GM03348 (cell line): ENCODE measurements at regions not wholly inside any gene's neighbourhood (a gene's known extent, or its start where the extent isn't known, plus 50 kb on each side); places are given as distances from the start of the nearest gene placed in this dataset.
"Not testable (repeated sequence)": the region's sequence is repeated elsewhere in the genome, so short reads cannot be mapped to it uniquely, and the experiment has no call there.

ENCODE experiments used
- DNase-seq: peaks from one replicate; pipeline ENCODE4 v3.0.0; 2012; ENCODE audit warnings: low spot score

GRCh38 chr4:12692815-12693214 lies 791.3 kb downstream of the RAB28 start:
- DNase-seq: no peak

GRCh38 chr4:12691168-12691567 lies 793.0 kb downstream of the RAB28 start:
- DNase-seq: no peak

GRCh38 chr4:12689457-12689856 lies 794.7 kb downstream of the RAB28 start:
- no peak for DNase-seq

DNA sequence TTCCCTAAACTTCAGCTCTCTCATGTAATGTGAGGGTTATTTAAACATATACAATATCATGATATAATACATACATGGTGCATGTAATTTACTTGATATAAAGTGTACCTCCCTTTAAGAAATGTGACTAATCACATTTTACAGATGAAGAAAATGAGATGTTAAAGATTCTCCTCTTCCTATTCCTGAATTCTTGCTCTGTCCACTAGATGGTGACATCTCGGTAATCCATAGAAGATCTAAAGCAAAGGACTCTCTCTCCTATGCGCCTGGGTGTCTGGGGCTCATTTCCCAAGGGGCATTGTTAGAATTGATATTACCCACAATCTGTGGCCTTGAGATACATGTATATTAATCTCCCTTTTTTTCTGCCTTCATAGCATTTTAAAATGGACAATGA lies 804.9 kb downstream of the RAB28 start:
- DNase-seq: no peak

DNA sequence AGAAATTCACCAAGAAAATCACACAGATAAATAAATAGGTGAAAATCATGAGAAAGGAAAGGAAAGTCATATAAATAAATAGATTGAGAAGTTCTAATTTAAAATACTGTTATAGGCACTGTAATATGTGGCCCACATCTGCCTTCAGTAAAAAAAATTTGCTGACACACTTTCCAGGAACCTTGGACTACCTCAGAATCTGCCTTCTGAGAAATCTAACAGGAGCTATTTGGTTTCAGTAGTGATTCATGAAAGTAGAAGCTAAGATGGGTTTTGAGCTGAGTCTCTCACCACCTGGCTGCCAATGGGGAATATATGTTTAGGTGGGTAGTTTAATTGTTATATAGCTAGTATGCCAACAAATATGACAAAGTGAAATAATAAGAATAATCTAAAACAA lies 810.0 kb downstream of the RAB28 start:
- DNase-seq: no peak

DNA sequence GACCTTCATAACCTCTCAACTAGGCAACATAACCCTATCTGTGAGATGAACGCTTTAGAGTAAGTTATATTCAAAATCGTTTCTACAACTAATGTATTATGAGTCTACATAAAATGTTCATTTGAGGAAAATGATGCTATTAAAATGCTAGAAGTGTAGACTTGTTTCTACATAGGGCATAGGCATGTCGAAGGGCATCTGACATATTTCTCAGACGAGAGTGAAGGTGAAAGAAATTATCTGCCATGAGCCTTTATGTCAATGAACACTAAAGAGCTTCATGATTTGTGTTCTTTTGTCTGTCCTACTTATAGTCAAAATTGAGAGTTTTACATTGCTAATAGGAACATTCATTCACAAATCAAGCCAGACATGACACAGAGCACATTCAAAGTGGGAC lies 811.8 kb downstream of the RAB28 start:
- DNase-seq: no peak

DNA sequence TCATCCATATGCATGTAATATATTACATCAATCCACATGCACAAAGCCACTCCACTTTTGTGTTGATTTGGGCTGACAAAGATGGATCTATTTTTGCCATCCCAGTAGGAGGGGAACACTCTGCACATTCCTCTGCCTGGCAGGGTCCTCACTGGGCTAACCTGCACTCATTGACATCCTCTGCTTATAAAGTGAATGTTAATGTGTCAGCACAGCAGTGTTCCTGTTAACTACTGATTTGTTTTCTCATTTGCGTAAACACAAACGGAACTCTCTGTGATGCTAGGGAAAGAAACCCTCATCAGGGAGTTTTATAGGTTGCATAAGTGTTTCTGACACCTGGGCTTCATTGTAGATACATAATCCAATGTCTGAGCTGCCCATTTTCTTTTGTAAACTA lies 826.0 kb downstream of the RAB28 start:
- DNase-seq: no peak

DNA sequence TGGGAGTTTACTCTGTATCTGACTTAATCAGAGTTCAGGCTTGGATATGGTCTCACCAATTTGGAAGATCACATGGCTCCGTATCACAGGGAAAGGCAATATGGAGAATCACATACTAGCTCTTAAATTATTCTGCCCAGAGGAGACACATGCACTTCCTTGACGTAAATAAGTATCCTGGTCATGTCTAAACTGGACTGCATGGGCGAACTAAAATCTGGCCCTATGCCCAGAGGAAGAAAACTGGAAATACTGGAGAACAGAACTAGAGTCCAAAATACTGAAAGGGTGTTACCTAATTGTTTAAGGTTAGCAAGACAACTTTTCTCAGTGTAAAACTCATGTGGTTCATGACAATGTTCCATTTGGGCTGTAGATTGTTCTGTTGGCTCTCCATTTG lies 832.3 kb downstream of the RAB28 start:
- DNase-seq: no peak

- DNase-seq: no peak
Measured at GRCh38 chr4:12645732-12646131, 838.4 kb downstream of the RAB28 start.

DNA sequence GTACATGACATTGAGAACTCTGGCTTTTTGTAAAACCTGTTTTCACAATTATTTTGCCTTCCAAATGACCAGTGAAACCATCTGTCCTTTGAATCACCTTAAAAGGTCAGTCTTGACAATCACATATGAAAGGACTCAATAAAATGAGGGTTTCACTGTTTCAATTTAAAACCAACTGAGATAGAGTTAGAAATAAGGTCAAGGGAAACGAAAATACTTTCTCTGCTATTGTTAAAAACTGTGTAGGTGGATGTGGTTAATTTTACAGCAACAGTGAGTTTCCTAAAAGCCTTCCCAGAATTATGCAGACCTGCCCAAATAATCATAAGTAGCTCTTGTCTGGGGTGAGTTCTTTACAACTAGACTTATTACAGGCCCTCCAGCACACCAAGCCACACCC lies 839.9 kb downstream of the RAB28 start:
- DNase-seq: no peak

DNA sequence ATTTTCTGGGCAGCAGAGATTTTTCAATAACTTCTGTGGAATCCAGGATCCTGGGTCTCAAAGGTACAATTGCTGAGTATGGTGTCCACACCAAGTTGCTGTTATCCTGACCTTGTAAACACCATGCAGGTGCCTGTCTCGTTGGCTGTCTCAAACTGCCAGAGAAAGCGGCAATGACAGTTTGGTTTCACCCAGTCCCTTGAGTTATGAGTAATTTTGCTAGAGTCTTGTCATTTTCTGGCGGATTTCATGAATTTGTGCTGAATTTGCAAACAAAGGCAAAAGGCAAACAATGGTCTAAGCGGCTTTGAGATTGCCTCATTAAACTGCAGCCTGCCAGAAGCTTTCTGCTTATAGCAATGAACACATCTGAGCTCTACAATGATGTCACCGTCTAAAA lies 847.9 kb downstream of the RAB28 start:
- no peak for DNase-seq

GRCh38 chr4:12635629-12636028 lies 848.5 kb downstream of the RAB28 start:
- DNase-seq: no peak

- peak; percentile 59 for DNase-seq
Measured at GRCh38 chr4:12633053-12633651, 851.0 kb downstream of the RAB28 start.

GRCh38 chr4:12615822-12616221 lies 868.3 kb downstream of the RAB28 start:
- no peak for DNase-seq

- DNase-seq: no peak
Measured at GRCh38 chr4:12612876-12613275, 871.3 kb downstream of the RAB28 start.

DNA sequence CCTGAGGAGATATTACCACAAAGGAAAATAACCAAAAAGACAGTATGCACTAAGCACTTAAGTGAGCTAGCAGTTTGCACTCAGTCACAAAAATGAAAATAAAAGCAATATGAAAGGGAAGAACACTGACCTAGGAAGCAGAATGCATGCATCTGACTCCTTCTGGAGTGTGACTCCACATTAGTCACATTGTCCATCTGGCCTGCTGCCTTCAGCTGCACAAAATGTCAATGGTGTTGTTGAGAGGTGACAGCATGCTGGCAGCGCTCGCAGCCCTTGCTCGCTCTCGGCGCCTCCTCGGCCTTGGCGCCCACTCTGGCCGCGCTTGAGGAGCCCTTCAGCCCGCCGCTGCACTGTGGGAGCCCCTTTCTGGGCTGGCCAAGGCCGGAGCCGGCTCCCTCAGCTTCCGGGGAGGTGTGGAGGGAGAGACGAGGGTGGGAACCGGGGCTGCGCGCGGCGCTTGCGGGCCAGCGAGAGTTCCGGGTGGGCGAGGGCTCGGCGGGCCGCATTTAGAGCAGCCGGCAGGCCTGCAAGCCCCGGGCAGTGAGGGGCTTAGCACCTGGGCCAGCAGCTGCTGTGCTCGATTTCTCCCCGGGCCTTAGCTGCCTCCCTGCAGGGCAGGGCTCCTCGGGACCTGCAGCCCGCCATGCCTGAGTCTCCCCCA lies 874.8 kb downstream of the RAB28 start:
- DNase-seq: not testable (repeated sequence)

- DNase-seq: no peak
Measured at GRCh38 chr4:12595986-12596385, 888.2 kb downstream of the RAB28 start.

DNA sequence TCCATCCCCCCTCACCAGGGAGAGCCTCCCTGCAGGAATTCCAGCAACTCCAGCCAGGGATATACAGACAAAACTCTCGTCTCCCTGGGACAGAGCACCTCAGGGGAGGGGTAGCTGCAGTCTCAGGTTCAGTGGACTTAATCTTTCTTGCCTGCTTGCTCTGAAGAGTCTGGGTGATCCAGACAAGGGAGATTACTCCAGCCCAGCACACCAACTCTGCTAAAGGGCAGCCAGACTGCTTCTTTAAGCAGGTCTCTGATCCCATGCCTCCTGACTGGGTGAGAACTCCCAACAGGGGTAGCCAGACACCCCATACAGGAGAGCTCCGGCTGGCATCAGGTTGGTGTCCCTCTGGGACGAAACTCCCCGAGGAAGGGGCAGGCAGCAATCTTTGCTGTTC lies 888.7 kb downstream of the RAB28 start:
- no peak for DNase-seq

DNA sequence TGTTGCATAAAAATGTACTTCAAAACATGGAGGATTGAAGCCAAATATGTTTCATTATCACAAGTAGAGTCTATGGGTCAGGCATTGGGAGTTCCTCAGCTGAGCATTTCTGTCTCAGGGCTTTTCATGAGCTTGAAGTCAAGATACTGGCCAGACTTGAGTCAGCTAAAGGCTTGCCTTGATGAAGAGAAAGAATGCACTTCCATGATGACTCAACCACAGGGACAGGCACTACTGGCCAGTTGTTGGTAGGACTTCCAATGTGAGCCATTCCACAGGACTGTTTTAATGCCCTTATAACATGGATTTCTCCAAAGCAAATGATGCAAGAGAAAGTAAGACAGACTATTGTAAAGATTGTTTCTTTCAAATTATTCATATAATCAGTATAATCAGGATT lies 895.6 kb downstream of the RAB28 start:
- DNase-seq: no peak

DNA sequence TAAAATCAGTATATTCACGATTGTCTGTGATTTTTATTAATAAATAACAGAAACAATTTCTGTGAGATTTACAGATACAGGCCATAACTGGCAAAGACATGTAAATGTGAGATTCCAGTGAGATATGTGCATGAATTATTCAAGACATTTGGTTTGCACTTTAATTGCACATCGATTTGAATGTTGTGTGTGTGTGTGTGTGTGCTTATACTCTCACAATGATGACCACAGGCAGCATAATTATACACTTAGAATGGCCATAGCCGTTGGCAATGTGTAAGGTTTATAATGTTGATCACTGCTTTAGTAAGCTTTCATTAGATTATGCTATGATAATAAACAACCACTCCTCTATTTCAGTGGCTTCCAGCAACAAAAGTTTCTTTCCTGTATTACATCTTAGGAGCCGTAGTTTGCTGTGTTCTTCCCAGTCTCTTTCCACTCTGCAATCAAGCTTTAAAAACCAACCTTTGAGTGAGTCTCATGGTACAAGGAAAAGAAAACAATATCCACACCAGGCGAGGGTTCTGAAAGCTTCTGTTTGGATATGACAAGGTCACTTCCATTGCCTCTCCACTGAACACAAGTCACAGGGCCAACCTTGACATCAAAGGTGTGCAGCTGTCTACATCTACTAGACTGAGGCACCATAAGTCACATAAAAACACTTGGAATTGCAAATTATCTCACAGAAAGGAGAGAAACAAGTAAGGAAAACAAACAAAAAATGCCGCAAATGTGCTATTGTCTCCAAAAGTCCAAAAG lies 897.7 kb downstream of the RAB28 start:
- DNase-seq: no peak

DNA sequence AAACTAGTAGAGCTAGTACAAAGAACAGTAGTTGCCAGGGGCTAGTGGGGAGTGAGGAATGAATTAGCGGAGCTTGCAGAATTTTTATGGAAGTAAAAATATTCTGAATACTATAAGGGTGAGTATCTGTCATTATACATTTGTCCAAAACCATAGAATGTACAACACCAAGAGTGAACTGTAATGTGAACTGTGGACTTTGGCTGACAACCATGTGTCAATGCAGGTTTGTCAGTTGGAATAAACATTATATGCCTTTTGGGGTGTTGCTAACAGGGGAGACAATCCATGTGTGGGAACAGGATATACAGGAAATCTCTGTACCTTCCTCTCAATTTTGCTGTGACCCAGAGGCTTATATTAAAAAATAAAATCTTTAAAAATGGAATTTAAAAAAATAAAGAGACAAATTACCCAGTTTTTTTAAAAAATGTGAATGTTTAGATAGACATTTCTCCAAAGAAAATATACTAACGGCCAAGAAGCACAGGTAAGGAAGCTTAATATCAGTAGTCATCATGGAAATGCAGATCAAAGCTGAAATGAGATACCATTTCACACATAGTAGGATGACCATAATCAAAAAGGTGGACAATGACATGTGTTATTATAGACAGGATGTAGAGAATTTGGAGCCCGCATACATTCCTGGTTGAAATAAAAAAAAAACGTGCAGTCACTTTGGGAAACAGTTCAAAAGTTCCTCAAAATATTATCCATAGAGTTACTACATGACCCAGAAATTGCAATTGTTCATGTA lies 899.8 kb downstream of the RAB28 start:
- DNase-seq: no peak

DNA sequence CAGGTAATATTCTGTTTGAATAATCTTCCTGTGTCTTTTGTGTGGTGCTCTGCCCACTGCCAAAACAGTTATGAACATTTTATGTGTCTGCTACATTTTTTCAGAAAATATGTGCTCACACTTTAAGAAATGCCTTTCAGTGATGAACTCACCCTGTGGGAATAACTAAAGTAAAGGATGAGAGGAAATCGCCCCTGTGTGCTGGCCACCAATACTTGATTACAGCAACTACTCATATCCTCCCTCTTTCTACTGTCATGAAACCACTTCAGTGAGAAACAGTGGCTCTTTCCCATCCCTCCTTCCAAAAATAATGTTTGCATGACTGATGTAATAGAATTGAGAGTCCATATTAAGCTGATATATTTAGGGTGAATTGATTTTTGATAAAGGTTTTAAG lies 900.9 kb downstream of the RAB28 start:
- DNase-seq: no peak

DNA sequence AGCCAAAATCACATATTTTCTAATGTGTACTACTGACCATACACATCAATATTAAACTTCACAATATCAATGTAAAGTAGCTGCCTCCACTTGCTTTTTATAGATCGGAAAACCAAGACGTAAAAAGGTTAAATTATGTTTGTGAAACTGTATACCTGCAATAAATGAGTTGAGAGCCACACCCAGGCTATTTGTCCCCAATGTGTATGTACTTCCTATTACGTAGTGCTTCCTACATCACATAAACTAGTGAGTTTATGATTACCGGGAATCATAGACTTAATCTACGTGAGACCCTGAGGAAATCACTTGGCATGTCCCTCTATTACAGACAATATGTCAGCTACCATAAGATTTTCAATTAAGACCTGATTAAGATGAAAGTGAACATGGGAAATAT lies 903.4 kb downstream of the RAB28 start:
- DNase-seq: no peak
